Endothelial cell of umbilical vein (primary cell): ENCODE measurements at regions not wholly inside any gene's neighbourhood (a gene's known extent, or its start where the extent isn't known, plus 50 kb on each side); places are given as distances from the start of the nearest gene placed in this dataset.

Experiments
- BruUV-seq: library from RNA; stranded (reverse); fragments of 400-500 nt; replicated peaks from 2 replicates; lab custom pipeline; 2021; lab: Mats Ljungman, UMichigan
- CTCF ChIA-PET: fragments of 300-600, 350-600 bp; sonication (Branson Sonifier 250); formaldehyde crosslinking; loops from one replicate; lab custom pipeline; 2021; ENCODE audit warnings: antibody characterized with exemption, inconsistent platforms; lab: Charles Lee
- POLR2A ChIA-PET: fragments of 300-600, 350-600 bp; sonication (Branson Sonifier 250); formaldehyde crosslinking; loops from one replicate; lab custom pipeline; 2021; ENCODE audit warnings: antibody characterized with exemption, inconsistent platforms; lab: Charles Lee
- DNase-seq: peaks from one replicate; pipeline ENCODE4 v3.0.0-alpha.2; 2011; ENCODE audit warnings: low read depth, low spot score
- FAIRE-seq: peaks from 2 replicates; lab custom pipeline; 2011; peaks lifted over from hg19 to GRCh38; lab: Jason Lieb, UNC
- H2AFZ ChIP-seq: 2 replicates; pipeline ENCODE4 v1.6.0; 2012; ENCODE audit warnings: low read depth, low read length, control low read depth, inconsistent platforms
- H3K27ac ChIP-seq: 2 replicates; pipeline ENCODE4 v1.5.1; 2011; ENCODE audit warnings: low read depth, mild to moderate bottlenecking, control low read depth, low read length, moderate library complexity; ENCODE audit not compliant: insufficient read depth
- H3K27me3 ChIP-seq, 2 experiments: 2 replicates each; pipeline versions ENCODE4 v1.6.0 to v1.6.1; 2011; ENCODE audit warnings: low read length in 2 of 2, mixed read lengths in 1 of 2; ENCODE audit not compliant: control insufficient read depth in 2 of 2, insufficient read depth in 2 of 2
- H3K36me3 ChIP-seq, 2 experiments: 2 replicates in 1 of 2; 3 replicates in 1 of 2; pipeline ENCODE4 v1.5.1; 2011; ENCODE audit warnings: low read length in 2 of 2, mild to moderate bottlenecking in 1 of 2, moderate library complexity in 1 of 2; ENCODE audit not compliant: control insufficient read depth in 2 of 2, insufficient read depth in 2 of 2; ENCODE audit errors: extremely low read depth in 1 of 2
- H3K4me1 ChIP-seq: 3 replicates; pipeline ENCODE4 v1.5.1; 2011; ENCODE audit warnings: mild to moderate bottlenecking, low read length; ENCODE audit not compliant: control insufficient read depth, insufficient read depth; ENCODE audit errors: extremely low read depth
- H3K4me2 ChIP-seq: 2 replicates; pipeline ENCODE4 v1.6.1; 2011; ENCODE audit warnings: low read length, control low read depth, mixed read lengths; ENCODE audit not compliant: insufficient read depth
- H3K4me3 ChIP-seq, 3 experiments: fragments of 200-600 bp in 1 of 3; sonication (generic), shearing (Covaris generic) in 1 of 3; replicated peaks in 1 of 3; 2 replicates each; pipeline ENCODE4 v1.5.1; 2011 to 2016; ENCODE audit warnings: control low read depth in 3 of 3, low read length in 3 of 3, mild to moderate bottlenecking in 2 of 3, inconsistent platforms in 1 of 3, low read depth in 1 of 3, moderate library complexity in 1 of 3; ENCODE audit not compliant: insufficient read depth in 1 of 3
- H3K79me2 ChIP-seq: 2 replicates; pipeline ENCODE4 v1.6.0; 2012; ENCODE audit warnings: low read length, inconsistent platforms; ENCODE audit not compliant: control insufficient read depth, insufficient read depth
- H3K9ac ChIP-seq: replicated peaks from 2 replicates; pipeline ENCODE3; 2011; ENCODE audit warnings: low read length, control low read depth; ENCODE audit not compliant: insufficient read depth; ENCODE audit errors: extremely low read depth
- H3K9me1 ChIP-seq: replicated peaks from 3 replicates; pipeline ENCODE4 v1.6.0; 2011; ENCODE audit warnings: mild to moderate bottlenecking, low read length; ENCODE audit not compliant: control insufficient read depth, insufficient read depth; ENCODE audit errors: extremely low read depth
- H3K9me3 ChIP-seq: replicated peaks from 2 replicates; pipeline ENCODE4 v1.5.1; 2012; ENCODE audit warnings: low read length, inconsistent platforms; ENCODE audit not compliant: control insufficient read depth, insufficient read depth
- H4K20me1 ChIP-seq: replicated peaks from 2 replicates; pipeline ENCODE3; 2011; ENCODE audit warnings: mild to moderate bottlenecking, low read length; ENCODE audit not compliant: control insufficient read depth, insufficient read depth; ENCODE audit errors: extremely low read depth
- EZH2 ChIP-seq: IDR thresholded peaks from 2 replicates; pipeline ENCODE4 v1.6.1; 2012; ENCODE audit warnings: borderline replicate concordance, low read depth, mild to moderate bottlenecking, moderate library complexity, low read length, inconsistent platforms; ENCODE audit not compliant: severe bottlenecking
- FOS ChIP-seq: IDR thresholded peaks from 2 replicates; pipeline ENCODE4 v1.6.1; 2011; ENCODE audit warnings: mild to moderate bottlenecking, low read length, moderate library complexity, borderline replicate concordance; ENCODE audit not compliant: insufficient read depth
- GATA2 ChIP-seq: IDR thresholded peaks from 2 replicates; pipeline ENCODE4 v1.7.0; 2011; ENCODE audit warnings: low read depth, mild to moderate bottlenecking, moderate library complexity, mixed read lengths, low read length; ENCODE audit not compliant: insufficient read length, insufficient read depth
- JUN ChIP-seq: IDR thresholded peaks from 2 replicates; pipeline ENCODE4 v1.6.1; 2011; ENCODE audit warnings: borderline replicate concordance, low read depth; ENCODE audit not compliant: insufficient read length, insufficient read depth
- MYC ChIP-seq: IDR thresholded peaks from one replicate; pipeline ENCODE4 v1.6.1; 2011; ENCODE audit warnings: mild to moderate bottlenecking, low read depth, low read length
- POLR2A ChIP-seq: IDR thresholded peaks from 2 replicates; pipeline ENCODE4 v1.6.1; 2012; ENCODE audit warnings: low read depth, mild to moderate bottlenecking, control low read depth, low read length
- POLR2AphosphoS5 ChIP-seq: IDR thresholded peaks from 2 replicates; pipeline ENCODE4 v1.6.1; 2012; ENCODE audit warnings: low read depth, mild to moderate bottlenecking, control low read depth, low read length, moderate library complexity; ENCODE audit not compliant: insufficient read depth
- dilution Hi-C: fragments of 300-500 bp; cut with MboI; formaldehyde crosslinking; loops from one replicate; pipeline ENCODE4 v1.15.0; 2019; ENCODE audit warnings: low sequenced_read_pairs; ENCODE audit not compliant: extremely low pct_ligation_motif_present
- intact Hi-C: fragments of 100-400 bp; cut with micrococcal nuclease; formaldehyde crosslinking; loops from one replicate; pipeline ENCODE4 v1.10.0; 2022
- TF ChIP-seq, protein P1 (sequence below), 2 donors: IDR thresholded peaks; 1 replicate in 1 of 2; 2 replicates in 1 of 2; pipeline ENCODE4 v1.5.1; 2011; ENCODE audit warnings: low read length in 2 of 2, mild to moderate bottlenecking in 2 of 2, moderate library complexity in 2 of 2, control low read depth in 1 of 2, inconsistent platforms in 1 of 2, low read depth in 1 of 2; ENCODE audit not compliant: insufficient read depth in 1 of 2; ENCODE audit errors: extremely low read depth in 1 of 2
- TF ChIP-seq, protein P2 (sequence below): IDR thresholded peaks from 2 replicates; pipeline ENCODE4 v1.6.1; 2011; ENCODE audit not compliant: insufficient read depth, insufficient read length

DNA sequence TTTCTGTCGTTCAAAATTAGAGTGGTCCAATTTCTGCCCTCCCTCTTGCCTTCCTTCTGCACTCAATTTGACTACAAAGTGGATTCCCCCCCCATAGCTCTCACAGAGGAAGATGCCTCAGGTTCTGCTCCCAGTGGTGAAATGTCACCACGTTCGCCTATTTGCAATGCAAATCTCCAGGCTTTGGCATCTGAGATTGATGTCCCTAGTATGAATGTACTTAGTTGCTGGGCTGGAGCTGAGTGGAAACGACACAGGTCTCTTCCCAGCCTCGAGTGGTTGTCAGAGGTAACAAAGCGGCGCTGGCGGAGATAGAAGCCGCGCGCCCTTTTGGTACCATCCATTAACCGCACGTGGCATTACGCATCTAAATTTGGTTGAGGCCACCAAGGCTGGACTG, 860.1 kb downstream of the MCTP2 start:
- Histone ChIP-seq H3K79me2 (no peaks in the 10 kb centered on the region), H3K9me1 (no peaks in the 10 kb centered on the region), H3K4me3 (no peak overlapping the region), H3K27me3 (no peaks in the 10 kb centered on the region), H3K27ac (no peak overlapping the region), H3K4me1 (peaks cover 9% of the 10 kb centered on the region), H3K9ac (no peak overlapping the region), H3K9me3 (no peaks in the 10 kb centered on the region), H2AFZ (no peak overlapping the region), H3K4me2 (no peak overlapping the region), H3K36me3 (no peaks in the 10 kb centered on the region), H4K20me1 (no peaks in the 10 kb centered on the region)
- DNase-seq (no peak), FAIRE-seq (no peak)
- dilution Hi-C loops (no loop called here), intact Hi-C loops (no loop called here)
- TF ChIP-seq MYC = no peak
- no peak for TF ChIP-seq FOS
- no peak for TF ChIP-seq GATA2
- TF ChIP-seq POLR2A = no peak
- no peak for TF ChIP-seq JUN
- TF ChIP-seq POLR2AphosphoS5 = no peak
- TF ChIP-seq, protein P1, sequence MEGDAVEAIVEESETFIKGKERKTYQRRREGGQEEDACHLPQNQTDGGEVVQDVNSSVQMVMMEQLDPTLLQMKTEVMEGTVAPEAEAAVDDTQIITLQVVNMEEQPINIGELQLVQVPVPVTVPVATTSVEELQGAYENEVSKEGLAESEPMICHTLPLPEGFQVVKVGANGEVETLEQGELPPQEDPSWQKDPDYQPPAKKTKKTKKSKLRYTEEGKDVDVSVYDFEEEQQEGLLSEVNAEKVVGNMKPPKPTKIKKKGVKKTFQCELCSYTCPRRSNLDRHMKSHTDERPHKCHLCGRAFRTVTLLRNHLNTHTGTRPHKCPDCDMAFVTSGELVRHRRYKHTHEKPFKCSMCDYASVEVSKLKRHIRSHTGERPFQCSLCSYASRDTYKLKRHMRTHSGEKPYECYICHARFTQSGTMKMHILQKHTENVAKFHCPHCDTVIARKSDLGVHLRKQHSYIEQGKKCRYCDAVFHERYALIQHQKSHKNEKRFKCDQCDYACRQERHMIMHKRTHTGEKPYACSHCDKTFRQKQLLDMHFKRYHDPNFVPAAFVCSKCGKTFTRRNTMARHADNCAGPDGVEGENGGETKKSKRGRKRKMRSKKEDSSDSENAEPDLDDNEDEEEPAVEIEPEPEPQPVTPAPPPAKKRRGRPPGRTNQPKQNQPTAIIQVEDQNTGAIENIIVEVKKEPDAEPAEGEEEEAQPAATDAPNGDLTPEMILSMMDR (IDR thresholded peaks at IDR 0.05; ENCODE audit: extremely low read depth in 1 of 2, insufficient read depth in 1 of 2, low read depth in 1 of 2, low read length in 2 of 2) = no peak
- TF ChIP-seq, protein P2, sequence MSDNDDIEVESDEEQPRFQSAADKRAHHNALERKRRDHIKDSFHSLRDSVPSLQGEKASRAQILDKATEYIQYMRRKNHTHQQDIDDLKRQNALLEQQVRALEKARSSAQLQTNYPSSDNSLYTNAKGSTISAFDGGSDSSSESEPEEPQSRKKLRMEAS = no peak
- no peak for TF ChIP-seq EZH2
- ChIA-PET POLR2A (no interaction called here), CTCF (no interaction called here)
- no TSS peak for BruUV-seq
